ENCODE measurements at regions not wholly inside any gene's neighbourhood (a gene's known extent, or its start where the extent isn't known, plus 50 kb on each side); places are given as distances from the start of the nearest gene placed in this dataset.

DNA sequence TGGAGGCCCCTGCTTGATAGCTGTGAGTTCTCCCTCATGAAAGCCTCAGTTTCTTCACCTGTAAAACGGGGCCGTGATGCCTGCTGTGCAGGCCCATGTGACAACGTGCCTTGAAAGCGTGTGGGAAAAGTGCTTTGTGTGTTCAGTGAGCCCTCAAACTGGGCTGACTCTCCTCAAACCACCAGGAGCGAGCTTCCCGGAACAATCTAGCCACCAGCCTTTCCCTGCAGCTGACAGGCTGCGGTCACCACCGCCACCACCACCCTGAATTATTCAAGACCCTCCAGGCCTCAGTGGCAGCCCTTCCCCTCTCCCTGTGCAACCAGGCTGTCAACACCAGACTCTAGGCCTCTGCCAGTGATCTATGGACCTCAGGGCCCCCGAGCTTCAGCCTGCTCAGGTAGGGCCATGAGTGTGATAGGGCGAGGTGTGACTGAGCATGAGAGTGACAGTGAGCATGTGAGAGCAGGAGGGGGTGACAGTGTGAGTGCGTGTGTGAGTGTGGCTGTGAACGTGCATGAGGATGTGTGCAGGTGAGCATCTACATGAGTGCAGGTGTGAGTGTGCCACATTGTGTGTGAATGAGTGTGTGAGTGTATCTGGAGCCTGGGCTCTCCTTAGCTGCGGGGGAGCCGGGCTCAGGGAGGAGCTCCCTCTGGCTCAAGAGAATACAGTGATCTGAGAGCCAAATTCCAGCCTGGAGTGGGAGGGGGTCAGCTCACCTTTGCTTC lies 53.3 kb upstream of the PSD2 start:
- H3K4me3 ChIP-seq (replicated peaks in 1 of 3; ENCODE audit: insufficient read depth in 1 of 3, low read depth in 1 of 3, low read length in 3 of 3) = no peak overlapping the region
- H3K36me3 ChIP-seq (ENCODE audit: control insufficient read depth in 2 of 2, extremely low read depth in 1 of 2, insufficient read depth in 2 of 2, low read length in 2 of 2) = no peaks in the 10 kb centered on the region
- peaks cover 7 to 9% of the 10 kb centered on the region in 2 experiments for H3K27me3 ChIP-seq (ENCODE audit: control insufficient read depth in 2 of 2, insufficient read depth in 2 of 2, low read length in 2 of 2)
- POLR2A ChIA-PET = no interaction called here
- no peak overlapping the region for H3K4me2 ChIP-seq (ENCODE audit: insufficient read depth, low read length)
- no peak overlapping the region for H3K9ac ChIP-seq (replicated peaks; ENCODE audit: extremely low read depth, insufficient read depth, low read length)
- DNase-seq (ENCODE audit: low read depth, low spot score) (no peak), FAIRE-seq (no peak)
- peaks cover 13% of the 10 kb centered on the region for H3K4me1 ChIP-seq (ENCODE audit: control insufficient read depth, extremely low read depth, insufficient read depth, low read length)
- dilution Hi-C loops (cut with MboI; ENCODE audit: extremely low pct_ligation_motif_present, low sequenced_read_pairs) = no loop called here
- CTCF ChIA-PET = interaction anchor here (1.1 kb wide), 1 partner anchor 33 kb away, joined by 4 read pairs; no protein-coding TSS in a partner anchor
- BruUV-seq (replicated peaks) = no TSS peak
- H2AFZ ChIP-seq (ENCODE audit: low read depth, low read length) = no peak overlapping the region
- H3K9me3 ChIP-seq (replicated peaks; ENCODE audit: control insufficient read depth, insufficient read depth, low read length) = no peaks in the 10 kb centered on the region
- no peaks in the 10 kb centered on the region for H4K20me1 ChIP-seq (replicated peaks; ENCODE audit: control insufficient read depth, extremely low read depth, insufficient read depth, low read length)
- no peaks in the 10 kb centered on the region for H3K79me2 ChIP-seq (ENCODE audit: control insufficient read depth, insufficient read depth, low read length)
- no peaks in the 10 kb centered on the region for H3K9me1 ChIP-seq (replicated peaks; ENCODE audit: control insufficient read depth, extremely low read depth, insufficient read depth, low read length)
- no peak for TF ChIP-seq FOS (IDR thresholded peaks at IDR 0.05; ENCODE audit: borderline replicate concordance, insufficient read depth, low read length)
- no peak for TF ChIP-seq GATA2 (IDR thresholded peaks at IDR 0.05; ENCODE audit: insufficient read depth, insufficient read length, low read depth, low read length)
- no peak for TF ChIP-seq POLR2A (IDR thresholded peaks at IDR 0.05; ENCODE audit: low read depth, low read length)
- TF ChIP-seq, protein P1, sequence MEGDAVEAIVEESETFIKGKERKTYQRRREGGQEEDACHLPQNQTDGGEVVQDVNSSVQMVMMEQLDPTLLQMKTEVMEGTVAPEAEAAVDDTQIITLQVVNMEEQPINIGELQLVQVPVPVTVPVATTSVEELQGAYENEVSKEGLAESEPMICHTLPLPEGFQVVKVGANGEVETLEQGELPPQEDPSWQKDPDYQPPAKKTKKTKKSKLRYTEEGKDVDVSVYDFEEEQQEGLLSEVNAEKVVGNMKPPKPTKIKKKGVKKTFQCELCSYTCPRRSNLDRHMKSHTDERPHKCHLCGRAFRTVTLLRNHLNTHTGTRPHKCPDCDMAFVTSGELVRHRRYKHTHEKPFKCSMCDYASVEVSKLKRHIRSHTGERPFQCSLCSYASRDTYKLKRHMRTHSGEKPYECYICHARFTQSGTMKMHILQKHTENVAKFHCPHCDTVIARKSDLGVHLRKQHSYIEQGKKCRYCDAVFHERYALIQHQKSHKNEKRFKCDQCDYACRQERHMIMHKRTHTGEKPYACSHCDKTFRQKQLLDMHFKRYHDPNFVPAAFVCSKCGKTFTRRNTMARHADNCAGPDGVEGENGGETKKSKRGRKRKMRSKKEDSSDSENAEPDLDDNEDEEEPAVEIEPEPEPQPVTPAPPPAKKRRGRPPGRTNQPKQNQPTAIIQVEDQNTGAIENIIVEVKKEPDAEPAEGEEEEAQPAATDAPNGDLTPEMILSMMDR (IDR thresholded peaks at IDR 0.05; ENCODE audit: extremely low read depth in 1 of 2, insufficient read depth in 1 of 2, low read depth in 1 of 2, low read length in 2 of 2) = no peak
- TF ChIP-seq, protein P2, sequence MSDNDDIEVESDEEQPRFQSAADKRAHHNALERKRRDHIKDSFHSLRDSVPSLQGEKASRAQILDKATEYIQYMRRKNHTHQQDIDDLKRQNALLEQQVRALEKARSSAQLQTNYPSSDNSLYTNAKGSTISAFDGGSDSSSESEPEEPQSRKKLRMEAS (IDR thresholded peaks at IDR 0.05; ENCODE audit: insufficient read depth, insufficient read length) = no peak
- TF ChIP-seq MYC (IDR thresholded peaks at IDR 0.05; ENCODE audit: low read depth, low read length) = no peak
- TF ChIP-seq POLR2AphosphoS5 (IDR thresholded peaks at IDR 0.05; ENCODE audit: insufficient read depth, low read depth, low read length) = no peak
- TF ChIP-seq EZH2 (IDR thresholded peaks at IDR 0.05; ENCODE audit: borderline replicate concordance, low read depth, low read length, severe bottlenecking) = no peak
- no peak for TF ChIP-seq JUN (IDR thresholded peaks at IDR 0.05; ENCODE audit: borderline replicate concordance, insufficient read depth, insufficient read length, low read depth)
- no peak overlapping the region for H3K27ac ChIP-seq (ENCODE audit: insufficient read depth, low read depth, low read length)
- intact Hi-C loops (cut with micrococcal nuclease) = no loop called here
